Prostate gland (tissue), 2 donors: ENCODE measurements at regions not wholly inside any gene's neighbourhood (a gene's known extent, or its start where the extent isn't known, plus 50 kb on each side); places are given as distances from the start of the nearest gene placed in this dataset.

Experiments used
- POLR2AphosphoS5 ChIP-seq: sonication (generic); formaldehyde crosslinking; IDR thresholded peaks from one replicate; pipeline ENCODE4 v1.6.1; 2017; ENCODE audit warnings: antibody characterized with exemption
- TF ChIP-seq, protein P1 (sequence below), 4 experiments: fragments of 200-600 bp in 2 of 4; fragments of 450-650 bp in 2 of 4; sonication (generic) in 2 of 4; IDR thresholded peaks; 1 replicate in 3 of 4; 2 replicates in 1 of 4; pipeline ENCODE4 v1.5.1; 2016 to 2019; ENCODE audit warnings: antibody characterized with exemption in 4 of 4, mild to moderate bottlenecking in 2 of 4, moderate library complexity in 2 of 4

DNA sequence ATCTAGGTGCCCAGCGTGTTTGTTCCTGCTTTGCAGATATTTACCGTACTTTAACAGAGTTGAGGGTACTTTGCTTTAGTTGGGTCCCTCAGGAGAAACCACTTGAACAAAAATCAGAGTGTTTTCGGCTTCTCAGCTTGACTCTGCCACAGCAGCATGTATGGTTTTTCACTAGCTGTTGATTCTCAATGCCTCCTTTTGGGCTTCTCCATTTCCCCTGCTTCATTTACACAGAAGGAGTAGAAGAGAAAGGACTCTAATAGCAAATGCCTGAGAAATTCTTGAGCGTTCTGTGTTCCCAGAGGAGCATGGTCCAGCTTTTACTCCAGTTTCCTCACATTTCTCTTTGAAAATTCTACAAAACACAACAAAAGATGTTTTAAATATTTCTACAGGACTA lies 252.1 kb upstream of the CCDC179 start:
- TF ChIP-seq, protein P1, sequence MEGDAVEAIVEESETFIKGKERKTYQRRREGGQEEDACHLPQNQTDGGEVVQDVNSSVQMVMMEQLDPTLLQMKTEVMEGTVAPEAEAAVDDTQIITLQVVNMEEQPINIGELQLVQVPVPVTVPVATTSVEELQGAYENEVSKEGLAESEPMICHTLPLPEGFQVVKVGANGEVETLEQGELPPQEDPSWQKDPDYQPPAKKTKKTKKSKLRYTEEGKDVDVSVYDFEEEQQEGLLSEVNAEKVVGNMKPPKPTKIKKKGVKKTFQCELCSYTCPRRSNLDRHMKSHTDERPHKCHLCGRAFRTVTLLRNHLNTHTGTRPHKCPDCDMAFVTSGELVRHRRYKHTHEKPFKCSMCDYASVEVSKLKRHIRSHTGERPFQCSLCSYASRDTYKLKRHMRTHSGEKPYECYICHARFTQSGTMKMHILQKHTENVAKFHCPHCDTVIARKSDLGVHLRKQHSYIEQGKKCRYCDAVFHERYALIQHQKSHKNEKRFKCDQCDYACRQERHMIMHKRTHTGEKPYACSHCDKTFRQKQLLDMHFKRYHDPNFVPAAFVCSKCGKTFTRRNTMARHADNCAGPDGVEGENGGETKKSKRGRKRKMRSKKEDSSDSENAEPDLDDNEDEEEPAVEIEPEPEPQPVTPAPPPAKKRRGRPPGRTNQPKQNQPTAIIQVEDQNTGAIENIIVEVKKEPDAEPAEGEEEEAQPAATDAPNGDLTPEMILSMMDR (IDR thresholded peaks at IDR 0.05): no peak
- TF ChIP-seq POLR2AphosphoS5: no peak
